LHCN-M2 (cell line): ENCODE measurements at regions not wholly inside any gene's neighbourhood (a gene's known extent, or its start where the extent isn't known, plus 50 kb on each side); places are given as distances from the start of the nearest gene placed in this dataset.
A peak's percentile ranks its signal among the peaks of the same experiment; 100 is the strongest.

ENCODE experiments used
- DNase-seq: peaks from one replicate; pipeline ENCODE4 v3.0.0-alpha.2; 2012; ENCODE audit warnings: low read depth

DNA sequence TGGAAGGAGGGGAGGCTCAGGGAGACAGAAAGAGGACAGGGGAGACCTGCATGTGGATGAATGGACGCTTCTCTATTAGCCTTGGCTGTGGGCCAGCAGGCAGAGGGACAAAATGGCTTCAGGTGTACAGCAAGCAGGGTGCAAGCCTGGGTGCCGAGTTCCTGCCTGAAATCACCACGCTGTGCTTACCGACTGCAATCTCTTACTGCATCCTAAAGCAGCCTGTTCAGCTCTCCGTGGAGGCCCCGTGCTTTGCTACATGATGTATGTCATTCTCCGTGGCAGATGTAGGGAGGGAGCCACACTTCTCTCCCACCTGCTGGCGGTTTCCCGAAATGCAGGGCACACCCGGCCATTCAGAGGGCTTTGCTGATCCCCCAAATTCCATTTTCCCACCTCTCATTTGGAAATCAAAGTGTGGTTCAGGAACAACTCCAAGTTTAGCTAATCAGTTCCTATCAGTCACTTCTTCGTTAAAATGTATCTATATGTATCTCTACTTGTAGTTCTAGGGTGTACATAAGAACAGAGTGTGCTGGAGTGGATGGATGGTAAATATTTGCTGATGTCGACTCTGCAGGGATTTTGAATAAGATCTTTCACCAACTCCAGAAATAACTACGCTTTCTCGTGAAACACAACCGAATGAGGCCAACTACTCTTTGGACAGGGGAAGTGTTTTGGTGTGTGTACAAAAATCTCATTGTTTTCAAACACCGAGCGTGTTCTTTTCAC is 122.3 kb upstream of the BACE2 start:
- no peak for DNase-seq

DNA sequence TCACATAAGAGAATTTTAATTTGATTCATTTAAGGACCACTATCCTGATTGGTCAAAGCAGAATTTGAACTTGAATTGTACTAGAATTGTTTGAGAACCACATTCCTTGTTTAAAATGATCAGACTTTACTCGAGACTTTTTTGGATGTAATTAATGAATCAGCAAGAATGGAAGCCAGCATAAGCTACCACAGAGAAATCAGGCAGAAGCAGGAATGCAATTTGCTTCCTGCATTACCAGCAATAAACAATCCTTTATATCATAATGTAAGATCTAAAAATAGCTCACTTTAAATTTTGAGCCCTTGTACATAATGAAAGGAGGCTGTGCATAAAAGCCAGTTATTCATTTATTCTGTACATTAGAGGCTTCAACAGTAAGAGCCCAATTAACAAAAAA is 119.8 kb upstream of the BACE2 start:
- DNase-seq = no peak

DNA sequence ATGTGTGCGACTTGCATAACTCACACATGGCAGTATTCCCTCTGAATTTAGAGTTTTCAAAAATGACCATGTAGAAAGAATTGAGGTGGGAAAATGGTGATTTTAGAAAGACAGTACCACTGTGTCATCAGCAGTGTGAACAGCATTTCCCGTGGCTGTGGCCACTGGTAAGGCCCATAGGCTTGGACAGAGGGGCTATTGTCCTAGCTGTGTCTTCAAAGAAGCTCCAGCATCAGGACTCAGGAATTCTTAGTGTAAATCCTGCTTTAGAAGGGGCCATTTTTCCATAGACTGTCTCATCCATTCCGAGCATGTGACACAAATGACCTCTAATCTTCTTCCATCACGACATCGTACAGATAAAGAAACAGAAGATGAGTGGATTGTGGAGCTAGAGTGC is 119.3 kb upstream of the BACE2 start:
- no peak for DNase-seq

DNA sequence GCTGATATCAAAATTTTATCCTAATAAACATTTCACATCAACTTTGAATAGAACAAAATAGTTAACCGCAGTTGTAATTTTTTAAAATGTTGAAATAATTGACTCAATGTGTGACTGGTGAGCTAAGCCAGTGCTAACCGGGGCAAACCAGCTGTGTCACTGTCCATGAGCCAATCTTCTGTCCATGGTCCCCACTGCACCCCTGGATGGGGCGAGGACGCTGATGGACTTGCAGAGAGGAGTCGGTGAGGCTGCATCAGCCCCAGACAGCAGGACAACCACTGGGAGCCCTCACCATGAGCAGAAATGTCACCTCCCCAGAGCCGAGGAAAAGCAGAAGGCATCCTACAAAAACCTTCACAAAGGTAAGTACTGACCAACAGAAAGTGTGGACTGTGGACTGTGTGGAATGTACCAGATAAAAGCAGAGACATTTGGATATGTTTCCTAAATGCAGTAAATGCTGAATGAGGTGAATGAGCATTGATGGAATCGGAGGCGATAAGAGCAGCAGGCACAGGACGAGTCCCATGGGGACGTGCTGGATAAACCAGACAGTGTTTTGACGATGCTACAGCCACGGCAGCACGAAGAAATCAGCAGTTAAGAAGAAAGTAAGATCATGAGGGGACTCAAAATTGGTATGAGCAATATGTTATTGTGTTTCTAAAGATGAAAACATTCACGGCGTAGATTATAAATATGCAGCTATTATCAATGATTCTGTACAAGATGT is 115.0 kb upstream of the BACE2 start:
- DNase-seq = no peak

- DNase-seq = no peak
These were observed 113.9 kb upstream of the BACE2 start for GRCh38 chr21:41054018-41054578.

- DNase-seq = no peak
These were observed 112.7 kb upstream of the BACE2 start for GRCh38 chr21:41055266-41055665.

GRCh38 chr21:41059871-41060270 is 108.1 kb upstream of the BACE2 start:
- DNase-seq = no peak

DNA sequence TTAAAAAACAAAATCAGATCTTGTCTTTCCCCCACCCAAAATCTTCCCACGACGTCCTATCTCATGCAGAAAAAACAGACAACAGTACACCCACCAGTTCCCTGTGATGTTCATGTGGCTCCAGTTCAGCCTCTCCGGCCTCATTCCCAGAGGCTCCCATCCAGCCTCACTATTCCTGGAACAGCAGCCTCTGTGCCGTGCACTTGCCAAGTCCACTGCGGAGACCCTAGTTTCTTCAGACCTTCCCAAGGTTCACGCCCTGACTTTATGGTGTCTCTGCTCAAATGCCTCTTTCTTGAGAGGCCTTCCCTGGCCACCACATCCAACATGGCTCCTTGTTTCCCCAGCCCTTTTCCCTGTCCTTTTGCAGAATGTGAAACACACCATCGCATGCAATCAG is 106.3 kb upstream of the BACE2 start:
- no peak for DNase-seq

DNA sequence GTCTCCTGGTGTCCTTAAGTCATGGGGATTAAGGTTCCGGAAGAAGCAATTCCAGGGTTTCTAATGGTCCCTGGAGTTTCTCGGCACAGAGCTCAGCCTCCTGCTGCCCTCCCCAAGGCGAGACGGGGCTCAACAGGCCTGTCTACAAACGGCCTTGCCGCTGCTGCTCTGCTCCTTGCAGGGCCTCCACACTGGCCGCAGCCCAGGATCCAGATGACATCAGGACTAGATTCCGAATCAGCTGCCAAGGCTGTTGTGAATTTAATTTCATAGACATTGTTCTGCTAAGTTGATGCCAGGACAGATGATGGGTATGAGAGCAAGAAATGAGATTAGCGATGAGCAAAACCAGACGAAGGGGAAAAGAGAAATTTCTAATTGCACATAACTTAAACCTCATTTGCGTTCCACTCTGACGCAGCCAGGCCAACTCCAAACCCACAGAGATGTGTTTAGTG is 103.6 kb upstream of the BACE2 start:
- DNase-seq = no peak

DNA sequence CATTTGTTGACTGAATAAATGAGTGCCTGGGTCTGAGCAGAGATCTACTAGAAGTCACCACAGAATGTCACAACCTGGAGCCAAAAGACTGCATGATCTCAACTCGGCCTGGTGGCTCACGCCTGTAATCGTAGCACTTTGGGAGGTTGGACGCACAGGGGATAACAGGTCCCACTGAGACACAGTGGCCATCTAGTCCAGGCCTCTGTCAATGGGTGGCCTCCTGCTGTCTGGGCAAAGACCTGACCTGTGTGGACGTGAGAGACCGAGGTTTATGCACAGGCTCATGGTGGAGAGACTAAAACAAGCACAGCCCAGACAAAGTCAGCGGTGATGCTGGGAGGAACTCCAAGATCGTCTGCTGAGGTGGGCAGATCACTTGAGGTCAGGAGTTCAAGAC is 103.0 kb upstream of the BACE2 start:
- no peak for DNase-seq

DNA sequence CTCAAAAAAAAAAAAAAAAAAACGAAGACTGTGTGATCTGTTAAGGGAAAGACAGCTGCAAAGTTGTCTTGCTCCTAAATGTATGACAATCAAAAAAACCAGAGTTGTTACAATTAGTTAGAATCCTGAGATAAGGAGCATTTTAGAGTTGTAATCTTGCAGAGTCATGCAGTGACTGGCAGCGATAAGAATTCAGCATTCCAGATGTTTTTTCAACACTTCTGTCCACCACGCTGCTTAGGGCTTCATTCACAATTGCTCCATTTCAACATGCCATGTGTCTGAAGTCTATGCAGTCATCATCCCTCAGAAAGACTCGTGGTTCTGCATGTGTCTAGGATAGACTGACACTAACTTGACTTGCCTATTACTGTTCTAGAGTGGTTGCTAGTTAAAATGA is 102.4 kb upstream of the BACE2 start:
- no peak for DNase-seq

DNA sequence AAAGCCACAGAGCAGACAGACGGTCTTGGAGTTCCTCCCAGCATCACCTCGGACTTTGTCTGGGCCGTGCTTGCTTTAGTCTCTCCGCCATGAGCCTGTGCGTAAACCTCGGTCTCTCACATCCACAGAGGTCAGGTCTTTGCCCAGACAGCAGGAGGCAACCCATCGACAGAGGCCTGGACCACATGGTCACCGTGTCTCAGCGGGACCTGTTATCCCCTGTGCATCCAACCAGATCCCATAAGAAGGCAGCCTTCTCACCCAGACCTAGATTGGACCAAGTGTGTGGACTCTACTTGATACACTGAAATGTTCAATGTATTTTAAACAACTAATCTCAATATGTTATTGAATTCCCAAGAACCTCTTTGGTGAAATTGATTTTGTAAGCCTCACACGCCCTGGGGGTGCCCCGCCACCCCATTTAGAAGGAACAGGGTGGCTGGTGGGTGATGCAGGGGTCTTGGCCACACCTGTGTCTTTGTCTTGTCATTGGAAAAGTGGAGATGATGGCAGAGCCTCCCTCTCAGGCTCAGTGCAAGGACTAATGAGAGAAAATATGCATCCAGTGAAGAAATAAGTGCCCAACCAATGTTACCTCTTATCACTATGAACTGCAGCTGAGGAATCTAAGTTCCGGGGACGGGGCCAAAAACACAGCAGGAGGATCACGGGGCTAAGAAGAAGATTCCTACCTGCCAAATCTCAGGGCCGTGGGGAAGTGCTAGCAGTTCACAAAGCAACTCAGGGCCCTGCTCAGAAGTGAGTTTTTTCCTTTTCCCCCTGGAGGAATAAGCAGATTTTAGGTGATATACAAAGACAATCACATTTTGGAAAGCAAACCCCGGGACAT is 101.6 kb upstream of the BACE2 start:
- DNase-seq = no peak

- DNase-seq = no peak
These were observed 100.3 kb upstream of the BACE2 start for GRCh38 chr21:41067709-41068108.

DNA sequence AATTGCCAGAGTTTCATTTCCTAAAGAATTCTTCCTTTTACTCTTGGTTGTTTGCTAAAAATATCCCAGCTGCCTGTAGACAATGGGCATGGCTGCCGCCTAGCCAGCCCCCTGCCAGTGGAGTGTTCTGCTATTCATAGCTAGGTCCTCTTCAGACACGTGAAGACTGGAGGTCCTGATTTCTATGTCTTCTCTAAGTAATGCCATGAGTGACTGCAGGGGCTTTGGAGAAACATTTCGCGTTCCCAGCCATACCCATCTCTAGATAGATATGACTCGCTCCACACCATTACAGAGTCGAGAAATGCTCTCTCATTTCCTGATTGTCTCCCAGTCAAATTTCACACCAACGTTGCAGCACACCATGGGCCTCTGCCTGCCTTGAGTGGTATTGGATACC is 99.5 kb upstream of the BACE2 start:
- no peak for DNase-seq

DNA sequence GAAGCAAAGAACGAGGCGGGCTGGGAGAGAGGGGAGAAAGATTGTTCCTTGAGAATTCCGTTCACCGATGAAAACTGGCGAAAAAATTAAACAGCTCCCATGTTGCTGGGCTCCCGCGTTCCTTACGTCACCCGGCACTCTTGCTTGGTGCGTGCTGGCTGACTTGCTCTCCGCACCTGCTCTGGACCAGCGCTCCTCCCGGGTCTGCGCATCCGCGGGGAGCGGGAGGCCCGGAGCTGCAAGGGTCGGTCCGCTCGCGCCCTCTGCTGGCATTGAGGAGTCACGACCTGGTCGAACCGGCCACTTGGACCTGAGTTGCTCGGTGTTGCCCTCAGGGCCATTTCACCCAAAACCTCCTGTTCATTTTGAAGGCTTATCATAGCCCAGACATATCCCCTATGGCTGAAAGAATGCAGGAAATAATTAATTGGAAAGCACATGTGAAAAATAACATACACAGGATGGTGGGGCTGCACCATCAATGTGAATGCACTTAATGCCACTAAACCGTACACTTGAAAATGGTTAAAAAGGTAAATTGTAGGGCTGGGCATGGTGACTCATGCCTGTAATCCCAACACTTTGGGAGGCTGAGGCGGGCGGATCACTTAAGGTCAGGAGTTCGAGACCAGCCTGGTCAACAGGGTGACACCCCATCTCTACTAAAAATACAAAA is 98.9 kb upstream of the BACE2 start:
- peak; percentile 46 for DNase-seq

DNA sequence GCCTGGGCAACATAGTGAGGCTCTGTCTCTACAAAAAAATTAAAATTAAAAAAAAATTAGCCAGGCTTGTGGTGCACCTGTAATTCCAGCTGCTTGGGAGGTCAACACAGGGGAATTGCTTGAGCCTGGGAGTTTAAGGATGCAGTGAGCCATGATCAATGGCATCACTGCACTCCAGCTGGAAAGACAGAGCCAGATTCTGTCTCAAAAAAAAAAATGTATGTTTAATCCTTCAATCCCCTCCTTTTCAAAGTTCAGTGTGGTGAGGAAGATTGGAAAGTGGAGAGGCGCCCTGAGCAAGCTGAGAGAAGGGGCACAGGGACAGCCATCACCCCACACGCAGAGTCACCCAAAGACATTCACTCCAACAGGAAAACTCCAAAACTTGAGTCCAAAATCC is 97.7 kb upstream of the BACE2 start:
- no peak for DNase-seq

DNA sequence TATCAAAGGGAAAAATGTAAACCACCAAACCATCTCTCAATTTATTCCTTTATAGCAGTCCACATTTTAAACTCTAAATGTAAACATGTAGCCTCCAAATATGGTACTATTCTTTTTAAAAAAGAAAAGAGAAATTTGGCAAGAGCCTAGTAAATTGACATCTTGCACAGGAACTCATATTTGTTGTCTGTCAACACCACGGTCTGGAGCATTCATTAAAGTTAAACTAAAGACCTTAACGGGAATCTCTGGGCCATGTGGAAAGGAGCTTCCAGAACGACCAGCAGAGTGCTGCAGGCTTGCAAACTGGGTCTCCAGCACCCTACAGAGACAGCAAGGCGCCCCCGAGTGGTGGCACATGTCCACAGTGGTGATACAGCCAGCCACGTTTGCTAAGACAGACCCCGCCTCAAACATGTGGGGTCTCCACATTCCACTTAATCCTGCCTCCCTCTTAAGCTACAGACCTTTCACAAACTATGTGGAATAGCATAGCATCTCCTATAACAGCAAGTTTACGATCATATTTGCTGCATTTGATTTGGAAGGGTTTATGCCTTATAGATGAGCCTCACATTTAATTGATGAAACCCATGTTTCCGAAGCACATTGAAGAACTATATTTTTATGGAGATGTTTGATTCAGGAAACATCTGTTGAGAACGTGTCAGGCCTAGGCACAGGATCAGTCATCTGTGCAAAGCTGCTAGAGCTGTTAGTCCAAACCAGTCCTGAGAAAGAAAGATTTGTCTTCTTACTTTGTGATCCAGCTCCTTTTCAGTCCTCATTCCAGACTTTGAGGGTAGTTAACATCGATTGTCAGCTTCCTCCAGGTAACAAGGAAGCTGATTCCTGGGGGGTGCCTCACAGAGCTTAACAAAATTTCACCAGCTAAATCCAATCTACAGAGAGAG is 96.4 kb upstream of the BACE2 start:
- no peak for DNase-seq

- DNase-seq = no peak
These were observed 94.4 kb upstream of the BACE2 start for GRCh38 chr21:41073558-41073957.

DNA sequence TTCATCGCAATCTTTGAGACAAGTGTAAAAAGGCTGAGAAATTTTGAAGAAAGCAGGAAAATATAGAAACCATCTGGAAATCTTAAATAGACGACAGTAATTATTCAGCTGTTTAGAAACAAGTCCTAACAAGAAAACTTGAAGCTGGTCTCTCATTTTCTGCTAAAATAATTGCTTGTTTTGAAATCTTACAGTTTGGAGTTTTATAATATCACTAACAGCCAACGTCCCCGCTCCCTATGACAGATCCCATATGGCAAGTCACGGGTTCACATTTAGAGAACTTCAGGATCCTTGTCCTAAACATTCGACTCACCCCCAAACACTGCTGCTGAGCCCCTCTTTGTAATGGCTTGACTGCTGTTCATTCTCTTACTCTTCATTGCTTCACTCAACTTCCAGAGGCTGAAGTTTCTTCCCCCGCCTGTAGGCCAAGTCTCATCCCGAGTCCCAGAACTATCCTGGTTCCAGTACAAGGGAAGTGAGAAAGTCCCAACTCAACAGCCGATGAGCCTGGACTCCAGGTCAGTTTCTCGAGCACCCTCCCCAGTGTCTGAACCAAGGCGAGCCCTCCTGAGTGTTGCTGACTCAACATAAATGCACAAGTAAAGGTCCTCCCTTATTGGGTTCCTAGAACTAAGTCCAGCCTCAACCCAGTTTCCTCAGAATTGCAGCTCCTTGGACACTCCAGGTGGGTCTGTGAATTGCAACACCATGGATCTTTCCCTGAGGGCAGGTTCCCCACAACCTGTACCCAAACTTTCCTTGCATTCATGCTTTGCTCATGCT is 93.4 kb upstream of the BACE2 start:
- DNase-seq = no peak

DNA sequence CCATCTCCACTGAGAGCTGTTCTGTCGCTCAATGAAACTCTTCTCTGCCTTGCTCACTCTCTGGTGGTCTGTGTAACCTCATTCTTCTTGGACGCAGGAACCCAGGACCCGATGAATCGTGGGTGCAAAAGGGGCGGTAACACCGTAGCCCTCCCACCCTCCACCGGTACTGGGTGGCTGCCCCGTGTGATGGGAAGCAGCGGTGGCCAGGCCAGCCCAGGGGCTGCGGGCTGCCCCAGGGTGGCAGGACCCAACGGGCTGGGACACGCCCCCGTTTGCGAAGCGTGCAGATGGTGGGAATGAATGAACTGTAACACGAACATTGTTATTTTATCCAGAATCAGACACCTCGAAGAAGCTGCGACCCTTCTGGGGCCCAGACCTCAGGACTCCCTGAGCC is 92.3 kb upstream of the BACE2 start:
- DNase-seq = no peak
